ENCODE measurements at regions not wholly inside any gene's neighbourhood (a gene's known extent, or its start where the extent isn't known, plus 50 kb on each side); places are given as distances from the start of the nearest gene placed in this dataset.

- TF ChIP-seq CTCF (IDR thresholded peaks at IDR 0.05; ENCODE audit: control extremely low read depth in 1 of 3, insufficient read depth in 1 of 3, low read depth in 1 of 3, low read length in 3 of 3), result no peak
- no peak for TF ChIP-seq YY1 (IDR thresholded peaks at IDR 0.05; ENCODE audit: low read depth, low read length)
- no peak for TF ChIP-seq EP300 (IDR thresholded peaks at IDR 0.05; ENCODE audit: borderline replicate concordance in 1 of 2, low read depth in 2 of 2, low read length in 2 of 2)
- TF ChIP-seq RAD21 (IDR thresholded peaks at IDR 0.05 in 1 of 2, conservative IDR thresholded peaks at IDR 0.05 in 1 of 2; ENCODE audit: low read depth in 2 of 2, low read length in 2 of 2), result no peak
- no peak for TF ChIP-seq GABPA (IDR thresholded peaks at IDR 0.05; ENCODE audit: borderline replicate concordance, insufficient read depth, low read length)
- TF ChIP-seq E2F6 (IDR thresholded peaks at IDR 0.05), result no peak
- TF ChIP-seq RXRA (IDR thresholded peaks at IDR 0.05; ENCODE audit: insufficient read depth, low read depth, low read length), result no peak
- no peak for TF ChIP-seq CBX8 (IDR thresholded peaks at IDR 0.05; ENCODE audit: borderline replicate concordance, low read depth, low read length)
- no peak for TF ChIP-seq TBP (IDR thresholded peaks at IDR 0.05; ENCODE audit: low read depth, low read length)
- TF ChIP-seq SRF (IDR thresholded peaks at IDR 0.05; ENCODE audit: low read depth, low read length), result no peak
- TF ChIP-seq CHD1 (IDR thresholded peaks at IDR 0.05; ENCODE audit: low read depth, low read length), result no peak
- TF ChIP-seq SP1 (IDR thresholded peaks at IDR 0.05; ENCODE audit: low read depth, low read length), result no peak
These were observed 356.2 kb downstream of the MYCN start for GRCh38 chr2:16296331-16297250.

Measured in H1 (cell line).